ENCODE measurements at regions not wholly inside any gene's neighbourhood (a gene's known extent, or its start where the extent isn't known, plus 50 kb on each side); places are given as distances from the start of the nearest gene placed in this dataset.
A peak's percentile ranks its signal among the peaks of the same experiment; 100 is the strongest.
"Not testable (repeated sequence)": the region's sequence is repeated elsewhere in the genome, so short reads cannot be mapped to it uniquely, and the experiment has no call there.

DNA sequence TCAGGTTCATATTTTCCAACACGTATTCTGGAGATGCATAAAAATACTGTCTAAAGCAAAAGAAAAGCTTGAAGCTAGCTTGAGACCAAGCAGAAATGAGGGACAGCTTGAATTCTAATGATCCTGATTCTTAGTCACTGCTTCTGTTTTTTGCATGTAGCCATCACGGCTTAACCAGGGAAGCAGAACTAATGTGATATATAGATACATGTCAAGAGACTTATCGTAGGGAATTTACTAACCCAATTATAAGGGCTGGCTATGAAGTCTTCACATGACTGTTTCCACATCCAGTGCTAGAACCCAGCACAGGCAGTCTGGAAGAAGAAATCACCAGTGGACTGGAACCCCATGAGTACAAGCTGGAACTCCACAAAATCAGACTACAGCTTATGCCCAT is 85.2 kb upstream of the SLIT2 start:
- ChIA-PET POLR2A (no interaction called here), CTCF (no interaction called here)
- H3K4me3 ChIP-seq (ENCODE audit: low read depth, low read length): no peak overlapping the region
- DNase-seq (ENCODE audit: low read depth, low spot score): no peak
- TF ChIP-seq, protein P1, sequence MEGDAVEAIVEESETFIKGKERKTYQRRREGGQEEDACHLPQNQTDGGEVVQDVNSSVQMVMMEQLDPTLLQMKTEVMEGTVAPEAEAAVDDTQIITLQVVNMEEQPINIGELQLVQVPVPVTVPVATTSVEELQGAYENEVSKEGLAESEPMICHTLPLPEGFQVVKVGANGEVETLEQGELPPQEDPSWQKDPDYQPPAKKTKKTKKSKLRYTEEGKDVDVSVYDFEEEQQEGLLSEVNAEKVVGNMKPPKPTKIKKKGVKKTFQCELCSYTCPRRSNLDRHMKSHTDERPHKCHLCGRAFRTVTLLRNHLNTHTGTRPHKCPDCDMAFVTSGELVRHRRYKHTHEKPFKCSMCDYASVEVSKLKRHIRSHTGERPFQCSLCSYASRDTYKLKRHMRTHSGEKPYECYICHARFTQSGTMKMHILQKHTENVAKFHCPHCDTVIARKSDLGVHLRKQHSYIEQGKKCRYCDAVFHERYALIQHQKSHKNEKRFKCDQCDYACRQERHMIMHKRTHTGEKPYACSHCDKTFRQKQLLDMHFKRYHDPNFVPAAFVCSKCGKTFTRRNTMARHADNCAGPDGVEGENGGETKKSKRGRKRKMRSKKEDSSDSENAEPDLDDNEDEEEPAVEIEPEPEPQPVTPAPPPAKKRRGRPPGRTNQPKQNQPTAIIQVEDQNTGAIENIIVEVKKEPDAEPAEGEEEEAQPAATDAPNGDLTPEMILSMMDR (IDR thresholded peaks at IDR 0.05; ENCODE audit: insufficient read depth, low read length, missing control alignments): no peak

DNA sequence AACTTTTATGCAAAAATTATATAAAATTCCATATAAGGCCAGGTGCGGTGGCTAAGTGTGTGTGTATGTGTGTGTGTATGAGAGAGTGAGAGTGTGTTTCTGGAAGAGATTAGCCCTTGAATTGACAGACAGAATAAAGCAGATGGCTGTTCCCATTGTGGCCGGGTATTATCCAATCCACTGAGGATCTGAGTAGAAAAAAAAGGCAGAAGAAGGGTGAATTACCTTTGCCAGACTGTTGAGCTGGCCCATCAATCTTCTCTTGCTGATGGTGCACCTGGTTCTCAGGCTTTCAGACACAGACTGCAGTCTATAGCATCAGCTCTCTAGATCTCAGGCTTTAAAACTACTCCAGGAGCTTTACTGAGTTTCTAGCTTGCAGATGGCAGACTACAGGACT is 92.2 kb upstream of the SLIT2 start:
- DNase-seq (ENCODE audit: low read depth, low spot score): no peak
- no peak overlapping the region for H3K4me3 ChIP-seq (ENCODE audit: low read depth, low read length)
- CTCF ChIA-PET: no interaction called here
- TF ChIP-seq, protein P1 (IDR thresholded peaks at IDR 0.05; ENCODE audit: insufficient read depth, low read length, missing control alignments): no peak
- POLR2A ChIA-PET: no interaction called here

DNA sequence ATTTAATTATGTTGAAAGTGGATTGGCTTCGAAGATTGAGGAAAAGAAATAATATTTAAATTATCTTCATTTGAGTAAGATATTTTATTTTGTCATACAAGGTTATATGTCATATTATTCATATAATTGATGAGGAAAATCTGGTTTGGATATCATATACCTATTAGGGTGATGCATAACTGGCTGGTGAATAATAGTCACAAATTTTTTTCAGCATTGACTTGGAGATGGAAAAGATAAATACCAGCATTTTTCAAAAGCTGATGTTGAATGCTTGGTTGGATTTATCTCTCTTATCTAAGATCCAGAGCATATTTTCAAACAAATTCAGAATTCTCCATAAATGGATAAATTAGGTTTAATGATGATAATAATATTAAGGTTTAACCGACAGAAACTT is 93.5 kb upstream of the SLIT2 start:
- ChIA-PET CTCF (no interaction called here), POLR2A (no interaction called here)
- no peak for DNase-seq (ENCODE audit: low read depth, low spot score)
- TF ChIP-seq, protein P1 (IDR thresholded peaks at IDR 0.05; ENCODE audit: insufficient read depth, low read length, missing control alignments): no peak
- H3K4me3 ChIP-seq (ENCODE audit: low read depth, low read length): no peak overlapping the region

GRCh38 chr4:20151436-20151835 is 100.3 kb upstream of the SLIT2 start:
- DNase-seq (ENCODE audit: low read depth, low spot score): no peak
- H3K4me3 ChIP-seq (ENCODE audit: low read depth, low read length): no peak overlapping the region
- TF ChIP-seq, protein P1 (IDR thresholded peaks at IDR 0.05; ENCODE audit: insufficient read depth, low read length, missing control alignments): no peak
- ChIA-PET CTCF (no interaction called here), POLR2A (no interaction called here)

DNA sequence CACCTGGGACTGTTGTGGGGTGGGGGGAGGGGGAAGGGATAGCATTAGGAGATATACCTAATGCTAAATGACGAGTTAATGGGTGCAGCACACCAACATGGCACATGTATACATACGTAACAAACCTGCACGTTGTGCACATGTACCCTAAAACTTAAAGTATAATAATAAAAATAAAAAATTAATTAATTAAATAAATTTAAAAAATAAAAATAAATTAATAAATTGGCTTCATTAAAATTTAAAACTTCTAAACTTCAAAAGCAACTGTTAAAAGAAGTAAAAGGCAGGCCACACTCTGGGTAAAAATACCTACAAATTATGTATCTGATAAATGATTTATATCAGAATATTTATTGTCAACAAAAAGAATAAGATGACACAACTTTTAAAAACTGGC is 102.6 kb upstream of the SLIT2 start:
- H3K4me3 ChIP-seq (ENCODE audit: low read depth, low read length); CTCF ChIA-PET; DNase-seq (ENCODE audit: low read depth, low spot score); POLR2A ChIA-PET: not testable (repeated sequence)

DNA sequence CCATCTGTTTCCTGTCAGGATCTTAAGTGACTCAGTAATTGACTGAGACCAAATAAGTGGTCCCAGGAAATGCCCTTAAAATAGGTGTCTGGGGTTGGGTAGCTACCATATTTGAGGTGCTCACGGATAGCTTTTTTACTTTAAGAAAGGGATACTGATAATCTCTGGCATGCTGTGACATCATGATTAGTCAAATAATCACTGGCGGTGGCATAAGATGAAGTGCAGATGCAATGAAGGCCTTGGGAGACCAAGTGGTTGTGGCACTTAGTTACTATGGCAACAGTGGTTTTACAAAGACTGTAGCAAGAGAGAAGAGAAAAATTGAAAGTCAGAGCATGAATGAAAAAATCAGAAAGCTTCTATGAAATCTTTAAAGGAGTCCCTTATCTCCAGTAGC is 114.5 kb upstream of the SLIT2 start:
- no peak overlapping the region for H3K4me3 ChIP-seq (ENCODE audit: low read depth, low read length)
- peak; percentile 26 for DNase-seq (ENCODE audit: low read depth, low spot score)
- TF ChIP-seq, protein P1 (IDR thresholded peaks at IDR 0.05; ENCODE audit: insufficient read depth, low read length, missing control alignments): no peak
- ChIA-PET CTCF (no interaction called here), POLR2A (no interaction called here)

DNA sequence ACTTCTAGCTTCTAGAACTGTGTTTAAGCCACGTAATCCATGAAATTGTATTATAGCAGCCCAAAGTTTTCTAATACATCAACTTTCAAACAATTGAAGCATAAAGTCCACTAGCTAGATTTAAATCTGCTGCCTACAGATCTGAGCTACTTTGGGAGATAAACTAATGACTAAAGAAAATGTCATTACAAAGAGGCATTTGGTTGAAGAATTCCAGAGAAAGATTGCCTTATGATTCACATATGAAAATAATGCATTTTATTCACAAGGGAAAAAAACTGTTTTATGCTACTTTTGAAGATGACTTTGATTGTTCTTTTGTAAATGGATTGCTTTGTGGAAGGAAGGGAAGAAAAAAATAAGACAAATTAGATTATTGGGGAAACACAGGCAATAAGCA is 124.1 kb upstream of the SLIT2 start:
- ChIA-PET CTCF (no interaction called here), POLR2A (no interaction called here)
- no peak for DNase-seq (ENCODE audit: low read depth, low spot score)
- TF ChIP-seq, protein P1 (IDR thresholded peaks at IDR 0.05; ENCODE audit: insufficient read depth, low read length, missing control alignments): no peak
- H3K4me3 ChIP-seq (ENCODE audit: low read depth, low read length): no peak overlapping the region

Data from AG04449 (cell line).